Natural killer cell (primary cell): ENCODE measurements at regions not wholly inside any gene's neighbourhood (a gene's known extent, or its start where the extent isn't known, plus 50 kb on each side); places are given as distances from the start of the nearest gene placed in this dataset.
"Not testable (repeated sequence)": the region's sequence is repeated elsewhere in the genome, so short reads cannot be mapped to it uniquely, and the experiment has no call there.

Experiments
- ATAC-seq, 3 donors: fragments of 150-1000 bp in 2 of 3; fragments of 200-7000 bp in 1 of 3; cut with Tn5 transposase; 1 replicate in 1 of 3; 2 replicates in 2 of 3; pipeline ENCODE4 v1.10.0; 2021; ENCODE audit warnings: mild to moderate bottlenecking in 2 of 3, moderate library complexity in 2 of 3
- DNase-seq, 2 donors: peaks; one replicate each; pipeline versions ENCODE4 v3.0.0 to v3.0.0-alpha.2; 2013 to 2021; ENCODE audit warnings: mixed read lengths in 1 of 2
- H3K27ac ChIP-seq: one replicate; pipeline ENCODE4 v1.5.1; 2013; ENCODE audit warnings: mild to moderate bottlenecking, low read length
- H3K27me3 ChIP-seq: one replicate; pipeline ENCODE4 v1.6.1; 2013; ENCODE audit warnings: low read length; ENCODE audit not compliant: control insufficient read depth, insufficient read depth
- H3K36me3 ChIP-seq: one replicate; pipeline ENCODE4 v1.6.1; 2013; ENCODE audit warnings: low read length; ENCODE audit not compliant: control insufficient read depth, insufficient read depth
- H3K4me1 ChIP-seq: one replicate; pipeline ENCODE4 v1.6.1; 2013; ENCODE audit warnings: low read length; ENCODE audit not compliant: control insufficient read depth, insufficient read depth
- H3K4me3 ChIP-seq: one replicate; pipeline ENCODE4 v1.5.1; 2013; ENCODE audit warnings: low read length
- H3K9me3 ChIP-seq: one replicate; pipeline ENCODE4 v1.6.1; 2013; ENCODE audit warnings: low read length; ENCODE audit not compliant: control insufficient read depth, insufficient read depth
- H3K27ac Mint-ChIP-seq, 2 donors: one replicate each; pipeline ENCODE4 v1.8.0; 2022; ENCODE audit warnings: mild to moderate bottlenecking in 2 of 2, mixed read lengths in 2 of 2, moderate library complexity in 1 of 2
- H3K27me3 Mint-ChIP-seq, 2 donors: one replicate each; pipeline ENCODE4 v1.8.0; 2022; ENCODE audit warnings: low read depth in 2 of 2, mixed read lengths in 2 of 2
- H3K36me3 Mint-ChIP-seq: one replicate; pipeline ENCODE4 v1.8.0; 2022; ENCODE audit warnings: mixed read lengths
- H3K4me1 Mint-ChIP-seq, 2 donors: one replicate each; pipeline ENCODE4 v1.8.0; 2022; ENCODE audit warnings: mixed read lengths in 2 of 2
- H3K4me3 Mint-ChIP-seq: one replicate; pipeline ENCODE4 v1.8.0; 2022; ENCODE audit warnings: mild to moderate bottlenecking, moderate library complexity, mixed read lengths
- H3K9me3 Mint-ChIP-seq, 2 donors: one replicate each; pipeline ENCODE4 v1.8.0; 2022; ENCODE audit warnings: mixed read lengths in 2 of 2
- WGBS: methylation state at CpG from one replicate; pipeline ENCODE4 v1.1.7; 2013; ENCODE audit warnings: missing lambda C conversion rate; ENCODE audit not compliant: insufficient coverage; 5-methylcytosine and 5-hydroxymethylcytosine counted together
- intact Hi-C: fragments of 100-400 bp; cut with micrococcal nuclease; formaldehyde crosslinking; loops from one replicate; pipeline ENCODE4 v1.14.2; 2022

GRCh38 chrX:3914813-3915212, 201.4 kb upstream of the PRKX start:
- H3K4me3 Mint-ChIP-seq, H3K27ac ChIP-seq, H3K4me1 ChIP-seq, H3K36me3 ChIP-seq, DNase-seq, H3K36me3 Mint-ChIP-seq, H3K9me3 Mint-ChIP-seq, H3K27me3 Mint-ChIP-seq, H3K4me3 ChIP-seq, H3K27me3 ChIP-seq, H3K4me1 Mint-ChIP-seq, H3K9me3 ChIP-seq, H3K27ac Mint-ChIP-seq, ATAC-seq, intact Hi-C loops: not testable (repeated sequence)
- WGBS, result no CpG with 5 or more reads among the region's 28 CpGs

- H3K36me3 Mint-ChIP-seq, intact Hi-C loops, H3K9me3 ChIP-seq, H3K27ac ChIP-seq, H3K4me1 ChIP-seq, H3K36me3 ChIP-seq, H3K4me1 Mint-ChIP-seq, H3K4me3 ChIP-seq, H3K27me3 Mint-ChIP-seq, DNase-seq, H3K27ac Mint-ChIP-seq, H3K27me3 ChIP-seq, ATAC-seq, H3K9me3 Mint-ChIP-seq, H3K4me3 Mint-ChIP-seq: not testable (repeated sequence)
- no CpG with 5 or more reads among the region's 13 CpGs for WGBS
Measured at GRCh38 chrX:3914059-3914458, 200.6 kb upstream of the PRKX start.

GRCh38 chrX:3911012-3911411, 197.6 kb upstream of the PRKX start:
- intact Hi-C loops, H3K36me3 Mint-ChIP-seq, H3K36me3 ChIP-seq, H3K27me3 ChIP-seq, H3K9me3 ChIP-seq, H3K4me3 Mint-ChIP-seq, ATAC-seq, H3K4me1 Mint-ChIP-seq, H3K27me3 Mint-ChIP-seq, H3K27ac ChIP-seq, H3K4me1 ChIP-seq, H3K9me3 Mint-ChIP-seq, H3K4me3 ChIP-seq, DNase-seq, H3K27ac Mint-ChIP-seq: not testable (repeated sequence)
- no CpG with 5 or more reads among the region's 6 CpGs for WGBS

GRCh38 chrX:3910611-3911010, 197.2 kb upstream of the PRKX start:
- WGBS, result no CpG with 5 or more reads among the region's 5 CpGs

GRCh38 chrX:3905522-3906258, 192.2 kb upstream of the PRKX start:
- H3K27ac ChIP-seq, H3K36me3 ChIP-seq, H3K4me1 Mint-ChIP-seq, H3K36me3 Mint-ChIP-seq, intact Hi-C loops, H3K27me3 ChIP-seq, H3K4me3 ChIP-seq, H3K27me3 Mint-ChIP-seq, H3K27ac Mint-ChIP-seq, H3K9me3 Mint-ChIP-seq, H3K4me1 ChIP-seq, ATAC-seq, H3K9me3 ChIP-seq, DNase-seq, H3K4me3 Mint-ChIP-seq: not testable (repeated sequence)
- WGBS, result no CpG with 5 or more reads among the region's 19 CpGs

More at GRCh38 chrX:3910611-3911010, 197.2 kb upstream of the PRKX start:
- DNase-seq, H3K4me1 ChIP-seq, H3K4me3 Mint-ChIP-seq, H3K9me3 ChIP-seq, H3K9me3 Mint-ChIP-seq, ATAC-seq, H3K4me3 ChIP-seq, H3K4me1 Mint-ChIP-seq, H3K27ac ChIP-seq, H3K27me3 ChIP-seq, intact Hi-C loops, H3K36me3 Mint-ChIP-seq, H3K27ac Mint-ChIP-seq, H3K36me3 ChIP-seq, H3K27me3 Mint-ChIP-seq: not testable (repeated sequence)

- intact Hi-C loops, H3K9me3 Mint-ChIP-seq, H3K27me3 ChIP-seq, H3K9me3 ChIP-seq, H3K36me3 ChIP-seq, H3K27ac Mint-ChIP-seq, H3K4me3 Mint-ChIP-seq, H3K27me3 Mint-ChIP-seq, H3K4me1 ChIP-seq, H3K27ac ChIP-seq, DNase-seq, H3K4me1 Mint-ChIP-seq, H3K36me3 Mint-ChIP-seq, ATAC-seq, H3K4me3 ChIP-seq: not testable (repeated sequence)
- no CpG with 5 or more reads among the region's 11 CpGs for WGBS
Measured at GRCh38 chrX:3902222-3902621, 188.8 kb upstream of the PRKX start.

GRCh38 chrX:3896755-3897154, 183.3 kb upstream of the PRKX start:
- H3K27me3 Mint-ChIP-seq, DNase-seq, H3K27me3 ChIP-seq, ATAC-seq, H3K27ac Mint-ChIP-seq, H3K36me3 ChIP-seq, H3K4me3 Mint-ChIP-seq, H3K27ac ChIP-seq, intact Hi-C loops, H3K36me3 Mint-ChIP-seq, H3K9me3 Mint-ChIP-seq, H3K4me1 ChIP-seq, H3K9me3 ChIP-seq, H3K4me1 Mint-ChIP-seq, H3K4me3 ChIP-seq: not testable (repeated sequence)
- WGBS, result no CpG with 5 or more reads among the region's 4 CpGs

- H3K36me3 Mint-ChIP-seq, H3K9me3 Mint-ChIP-seq, H3K4me1 ChIP-seq, H3K9me3 ChIP-seq, H3K4me1 Mint-ChIP-seq, H3K27ac Mint-ChIP-seq, intact Hi-C loops, H3K4me3 ChIP-seq, H3K27me3 Mint-ChIP-seq, DNase-seq, H3K27me3 ChIP-seq, H3K36me3 ChIP-seq, ATAC-seq, H3K27ac ChIP-seq: not testable (repeated sequence)
- peak overlapping the region; percentile 69 for H3K4me3 Mint-ChIP-seq
- no CpG with 5 or more reads among the region's 5 CpGs for WGBS
Measured at GRCh38 chrX:3882553-3882920, 169.1 kb upstream of the PRKX start.
